NCI-H2029 treated with DMSO at 0.1 percent for 48 hours (cell line): ENCODE measurements at regions not wholly inside any gene's neighbourhood (a gene's known extent, or its start where the extent isn't known, plus 50 kb on each side); places are given as distances from the start of the nearest gene placed in this dataset.

Experiments
- DNase-seq: peaks from one replicate; lab custom pipeline; 2025; lab: John Stamatoyannopoulos, UW

DNA sequence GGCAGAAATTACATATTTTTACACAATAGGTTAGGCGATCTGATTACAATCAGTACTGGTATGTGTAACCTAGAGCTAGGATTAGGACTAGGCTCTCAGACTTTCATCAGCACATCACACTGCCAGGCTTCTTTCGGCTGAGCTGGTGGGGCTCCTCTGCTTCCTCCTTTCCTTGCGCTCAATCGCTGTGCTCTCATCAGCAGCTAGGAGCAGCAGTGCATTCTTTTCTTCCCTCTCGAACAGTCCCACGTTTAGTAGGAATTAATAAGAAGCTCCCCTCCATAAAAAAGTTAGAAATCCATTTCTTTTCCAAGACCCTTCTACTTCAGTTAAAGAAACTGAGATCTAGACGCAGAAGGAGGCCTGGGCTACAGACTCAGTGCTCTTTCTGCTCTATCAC, 350.4 kb downstream of the SPRY1 start:
- no peak for DNase-seq

DNA sequence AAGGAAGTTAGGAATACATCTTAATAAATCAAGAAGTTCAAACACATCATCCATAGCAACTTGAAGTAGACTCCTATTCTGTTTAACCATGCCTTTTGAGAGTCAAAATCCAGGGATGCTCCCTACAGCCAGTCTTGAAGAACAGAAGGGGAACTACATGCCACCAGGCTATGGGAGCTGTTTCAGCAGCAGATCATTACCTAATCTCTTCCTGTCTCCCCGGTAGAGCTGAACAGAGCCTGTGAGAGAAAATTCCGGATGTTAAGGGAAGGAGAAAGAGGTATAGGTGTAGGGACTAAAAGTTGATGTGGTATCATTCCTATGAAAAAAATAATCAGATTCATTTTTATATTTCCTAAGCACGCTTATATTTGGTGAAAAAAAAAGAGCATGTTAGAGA, 352.2 kb downstream of the SPRY1 start:
- DNase-seq, result no peak

DNA sequence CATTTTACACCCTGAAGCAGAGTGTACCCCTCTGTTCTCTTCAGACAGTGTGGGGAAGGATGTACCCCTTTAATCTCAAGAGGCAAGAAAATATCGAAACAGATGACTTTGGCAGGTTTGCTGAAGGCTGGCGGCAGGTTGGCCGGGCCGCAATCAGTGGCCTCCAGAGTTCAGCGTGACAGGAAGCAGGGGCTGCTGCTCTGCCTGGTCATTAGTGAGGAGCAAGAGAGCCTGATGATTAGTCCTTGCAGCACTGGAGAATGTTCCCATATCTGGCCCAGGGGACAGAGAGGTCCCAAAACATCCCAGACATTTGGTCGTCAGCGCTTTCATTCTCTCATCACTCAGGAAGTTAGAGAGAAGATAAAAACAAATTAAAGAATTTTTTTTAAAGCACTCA, 352.8 kb downstream of the SPRY1 start:
- DNase-seq, result no peak

DNA sequence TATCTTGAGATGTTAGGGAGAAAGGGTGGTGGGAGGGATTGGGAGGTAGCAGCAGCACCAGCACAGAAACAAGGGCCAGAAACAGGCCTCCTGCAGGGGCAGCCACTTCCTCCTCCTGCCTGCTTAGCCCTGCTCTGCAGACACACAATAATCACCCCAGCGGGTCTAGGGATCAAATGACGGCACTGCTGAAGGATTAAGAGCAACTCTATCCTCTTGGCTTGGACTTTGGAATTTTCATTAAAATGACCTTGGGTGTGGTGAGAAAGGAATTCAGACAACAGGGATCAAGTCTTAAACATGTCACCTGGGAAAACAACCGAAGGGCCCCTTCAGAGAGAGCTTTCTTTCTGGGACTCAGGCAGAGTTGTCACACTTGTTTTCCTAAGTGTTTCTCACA, 353.4 kb downstream of the SPRY1 start:
- DNase-seq, result no peak

DNA sequence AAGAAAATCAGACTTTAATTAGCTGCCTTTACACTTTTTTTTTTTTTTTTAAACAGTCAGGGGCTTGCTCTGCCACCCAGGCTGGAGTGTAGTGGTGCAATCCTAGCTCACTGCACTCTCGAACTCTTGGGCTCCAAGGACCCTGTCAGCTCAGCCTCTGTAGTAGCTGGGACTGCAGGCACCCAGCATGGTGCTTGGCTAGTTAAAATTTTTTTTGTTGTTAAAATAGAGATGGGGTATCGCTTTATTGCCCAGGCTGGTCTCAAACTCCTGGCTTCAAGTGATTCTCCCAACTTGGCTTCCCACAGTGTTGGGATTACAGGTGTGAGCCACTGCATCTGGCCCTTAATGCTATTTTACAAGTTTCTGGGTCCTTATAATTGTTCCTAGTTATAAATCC, 359.1 kb downstream of the SPRY1 start:
- DNase-seq, result no peak

DNA sequence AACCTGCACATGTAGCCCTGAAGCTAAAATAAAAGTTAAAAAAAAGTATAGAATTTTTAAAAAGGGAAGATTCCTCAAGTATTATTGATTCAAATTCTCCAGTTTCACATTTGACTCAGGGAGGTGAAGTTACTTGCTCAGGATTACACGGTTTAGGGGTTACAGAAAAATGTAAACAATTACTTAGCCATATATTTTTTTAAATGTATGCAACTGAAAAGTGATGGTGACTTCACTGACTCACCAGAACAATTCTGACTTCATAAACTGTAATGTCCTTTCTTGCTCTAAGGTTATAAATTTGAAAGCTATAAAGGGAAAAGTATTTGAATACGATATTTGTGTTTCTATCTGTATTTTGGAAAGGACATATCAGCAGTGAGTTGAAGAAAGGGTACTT, 371.2 kb downstream of the SPRY1 start:
- DNase-seq, result no peak

DNA sequence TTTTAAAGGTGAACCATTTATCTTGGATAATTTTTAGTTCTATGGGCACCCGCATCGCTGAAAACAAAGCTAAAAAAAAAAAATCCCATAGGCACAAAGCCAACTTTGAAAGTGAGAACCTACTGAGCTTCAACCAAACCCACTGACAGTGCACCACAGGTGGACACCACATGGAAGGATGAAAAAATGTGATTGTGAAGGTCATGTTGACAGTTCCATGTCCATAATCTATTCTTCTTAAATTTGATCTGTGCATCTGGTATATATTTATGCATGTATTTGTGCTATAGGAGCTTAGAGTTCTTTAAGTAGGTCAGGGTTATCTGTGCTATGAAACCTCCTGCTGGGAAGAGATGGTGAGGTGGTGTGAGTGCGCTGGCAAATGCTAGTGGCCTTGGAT, 374.3 kb downstream of the SPRY1 start:
- DNase-seq, result no peak

DNA sequence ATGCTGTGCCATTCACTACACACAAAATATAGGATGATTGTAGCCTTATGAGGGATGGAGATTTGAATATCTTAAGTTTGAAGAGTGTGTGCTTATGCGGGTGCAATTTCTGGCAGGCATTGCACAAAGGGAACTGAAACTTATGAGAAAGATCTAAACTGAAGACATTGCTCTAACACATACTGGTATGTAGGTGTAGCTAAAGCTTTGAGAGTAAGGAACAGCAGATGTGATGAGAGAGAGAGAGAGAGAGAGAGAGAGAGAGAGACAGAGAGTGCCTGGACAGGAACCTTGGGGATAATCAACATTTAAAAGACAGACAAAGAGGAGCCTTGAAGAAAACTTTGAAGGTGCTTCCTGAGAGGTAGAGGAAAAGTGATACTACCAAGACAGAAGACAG, 379.7 kb downstream of the SPRY1 start:
- DNase-seq, result no peak

DNA sequence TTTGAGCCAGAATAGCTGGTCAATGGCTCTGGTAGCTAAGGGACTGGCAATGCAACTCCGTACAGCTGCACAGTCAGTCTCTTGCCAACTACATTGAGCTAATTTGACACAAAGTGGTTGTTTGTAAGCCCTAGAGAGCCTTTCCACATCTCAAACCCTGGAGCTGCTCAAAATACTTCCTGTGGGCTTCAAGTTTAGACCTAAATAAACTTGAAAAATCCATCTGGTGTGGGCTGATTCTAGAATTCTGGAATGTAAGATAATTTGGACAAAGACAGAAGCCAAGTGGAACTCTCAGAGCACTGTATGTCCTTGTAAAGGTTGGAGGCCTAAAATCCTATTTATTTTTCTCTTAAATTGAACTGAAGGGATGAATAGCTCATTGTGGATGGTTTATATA, 380.8 kb downstream of the SPRY1 start:
- no peak for DNase-seq

DNA sequence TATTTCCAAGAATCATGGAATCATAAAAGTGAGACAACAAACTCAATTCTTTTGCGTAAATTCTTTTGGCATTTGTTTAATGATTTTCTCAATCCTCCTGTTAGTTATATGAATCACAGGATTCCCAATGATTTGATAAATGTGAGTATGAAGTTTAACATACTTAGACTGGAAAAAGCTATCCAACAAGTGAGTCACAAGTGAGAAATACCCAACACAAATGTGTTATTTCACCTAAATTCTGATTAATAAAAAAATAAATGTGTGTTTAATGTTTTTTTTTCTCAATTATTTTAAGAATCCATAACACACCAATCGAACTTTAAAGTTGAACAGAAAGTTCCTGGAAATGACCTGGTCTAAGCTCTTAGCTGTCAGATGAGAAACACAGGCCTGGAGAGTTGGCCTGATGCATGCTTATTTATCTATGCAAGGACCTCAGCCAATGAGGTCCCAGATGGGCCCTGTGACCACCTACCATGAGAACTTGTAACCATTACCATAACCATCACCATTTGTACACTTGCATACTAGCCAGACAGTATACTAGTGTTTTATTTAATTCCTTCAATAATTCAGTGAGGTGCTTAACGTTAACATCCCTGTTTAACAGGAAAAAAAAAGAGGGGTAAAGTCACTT, 386.7 kb downstream of the SPRY1 start:
- DNase-seq, result no peak

DNA sequence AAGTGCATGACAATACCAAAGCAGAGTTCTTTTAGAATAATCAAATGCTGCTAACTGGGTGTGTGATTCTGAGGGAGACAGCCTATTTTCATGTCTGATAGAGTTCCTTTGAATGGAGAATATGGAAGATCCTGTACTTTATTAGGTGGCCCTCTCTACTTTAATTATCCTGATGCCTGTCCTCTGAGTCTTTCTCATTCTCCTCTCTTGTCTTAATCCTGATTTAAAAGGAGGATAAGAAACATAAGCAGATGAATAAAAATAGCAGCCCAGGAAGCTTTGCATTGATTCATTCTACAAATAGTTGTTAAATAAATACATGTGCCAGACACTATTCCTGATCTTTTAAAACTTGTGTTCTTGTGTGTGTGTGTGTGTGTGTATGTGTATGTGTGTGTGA, 387.3 kb downstream of the SPRY1 start:
- DNase-seq, result no peak

DNA sequence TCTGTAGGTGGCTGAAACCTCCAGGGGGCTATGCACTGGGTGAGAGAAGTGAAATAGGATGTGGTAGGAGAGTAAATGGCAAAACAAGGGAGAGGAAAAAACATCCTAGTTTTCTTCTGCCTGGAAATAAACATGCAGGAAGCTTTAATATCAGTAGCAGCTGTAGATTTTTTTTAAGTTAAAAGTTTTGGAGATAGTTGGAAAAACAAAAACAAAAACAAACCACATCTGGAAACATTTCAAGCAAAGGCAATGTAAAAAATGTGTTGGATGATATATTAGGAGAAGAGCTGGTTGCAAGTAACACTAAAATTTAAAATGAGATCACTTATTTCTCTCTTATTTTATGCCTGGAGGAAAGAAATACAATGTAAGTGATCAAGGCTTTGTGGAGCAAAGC, 388.0 kb downstream of the SPRY1 start:
- no peak for DNase-seq

DNA sequence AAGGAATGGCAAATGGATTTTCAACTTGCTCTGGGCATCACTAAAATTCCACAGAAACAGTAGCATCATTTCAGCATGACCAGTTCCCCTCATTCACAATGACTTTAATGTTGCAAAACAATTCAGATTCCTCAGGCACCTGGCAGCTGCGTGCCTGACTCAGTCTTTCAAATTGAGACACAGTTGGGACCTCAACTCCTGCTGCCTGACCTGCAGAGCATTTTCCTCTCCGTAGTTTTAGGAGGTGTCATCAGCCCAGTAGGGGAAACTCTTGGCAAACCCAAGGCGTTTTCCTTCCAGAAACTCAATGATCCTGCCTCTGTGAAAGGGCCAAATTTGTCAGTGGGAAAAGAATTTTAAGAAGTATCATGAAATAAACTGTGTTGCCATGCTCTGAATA, 388.9 kb downstream of the SPRY1 start:
- DNase-seq, result no peak

DNA sequence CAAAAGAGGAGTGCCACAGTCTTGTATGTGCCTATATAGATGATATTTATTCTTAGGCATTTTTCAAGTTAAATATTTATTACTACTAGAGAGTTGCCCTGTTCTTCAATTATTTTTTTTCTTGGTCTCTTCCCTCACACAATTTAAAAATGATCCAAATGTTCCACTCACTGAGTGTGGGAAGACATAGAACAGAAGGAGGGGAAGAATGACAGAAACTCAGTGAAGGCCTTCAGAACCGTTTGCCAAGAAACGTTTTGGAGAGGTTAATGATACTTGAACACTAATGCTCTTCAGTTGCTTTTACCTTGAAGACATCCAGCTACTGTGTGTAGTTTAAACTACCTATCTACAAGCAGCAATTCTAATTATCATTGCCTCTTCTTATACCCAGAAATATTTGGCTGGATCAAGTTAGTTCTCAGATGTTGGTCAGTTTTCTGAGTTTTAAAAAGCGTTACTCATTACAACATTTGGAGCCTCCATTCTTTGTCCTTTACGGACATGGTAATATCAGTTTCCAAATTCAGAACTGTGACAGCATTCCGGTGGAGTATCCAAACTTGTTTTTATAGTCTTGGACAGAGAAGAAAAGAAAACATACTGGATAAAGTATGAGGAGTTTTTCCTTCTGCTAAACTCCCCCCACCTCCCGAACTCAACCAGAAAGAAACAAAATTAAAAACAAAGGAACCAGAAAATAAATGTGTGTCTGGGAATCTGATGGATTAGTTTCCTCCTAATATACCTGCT, 389.7 kb downstream of the SPRY1 start:
- DNase-seq, result no peak

DNA sequence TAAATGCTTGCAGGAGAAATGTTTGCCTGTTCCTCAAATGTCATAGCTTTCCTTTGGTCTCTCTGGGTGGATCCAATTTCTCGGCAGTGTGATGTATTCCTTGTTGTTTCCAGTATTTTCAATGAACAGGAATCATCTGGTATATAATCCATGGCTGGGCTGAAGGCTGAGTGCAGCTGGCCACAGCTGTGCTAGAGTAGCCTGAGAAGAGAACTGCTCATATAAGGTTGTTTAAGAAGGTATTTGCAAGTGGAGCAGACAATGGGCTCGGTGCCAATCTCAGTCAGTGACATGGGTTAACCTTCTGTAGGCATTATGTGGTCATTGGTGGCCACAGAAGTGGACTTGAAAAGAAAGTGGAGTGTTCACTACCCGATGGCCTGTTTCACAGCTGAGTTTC, 390.3 kb downstream of the SPRY1 start:
- DNase-seq, result no peak

DNA sequence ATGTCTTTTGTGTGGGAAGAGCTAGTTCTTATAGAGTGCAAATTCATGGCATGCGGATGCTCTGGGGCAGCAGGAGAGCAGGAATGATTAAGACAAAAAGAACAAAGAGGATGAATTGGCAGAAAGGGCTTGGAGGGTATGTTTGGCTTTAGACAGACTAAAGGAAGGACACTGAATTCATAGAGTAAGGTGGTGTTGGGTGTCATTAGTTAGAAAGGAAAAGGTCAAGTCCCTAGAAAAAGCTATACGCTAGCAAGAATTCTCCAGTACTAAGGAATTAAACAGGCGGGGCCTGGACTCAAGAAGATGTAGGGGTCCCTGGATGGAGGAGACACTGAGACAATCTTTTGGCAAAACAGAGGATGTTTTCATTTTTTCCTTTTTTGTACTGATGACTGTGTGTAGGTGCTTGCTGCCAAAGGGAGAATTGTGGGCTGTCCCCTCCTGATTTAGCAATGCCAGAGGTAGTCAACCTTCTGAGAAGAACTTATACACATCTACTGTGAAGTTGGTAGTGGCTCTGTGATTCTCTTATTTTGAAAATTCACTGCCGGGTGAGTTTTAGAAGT, 391.0 kb downstream of the SPRY1 start:
- DNase-seq, result no peak

DNA sequence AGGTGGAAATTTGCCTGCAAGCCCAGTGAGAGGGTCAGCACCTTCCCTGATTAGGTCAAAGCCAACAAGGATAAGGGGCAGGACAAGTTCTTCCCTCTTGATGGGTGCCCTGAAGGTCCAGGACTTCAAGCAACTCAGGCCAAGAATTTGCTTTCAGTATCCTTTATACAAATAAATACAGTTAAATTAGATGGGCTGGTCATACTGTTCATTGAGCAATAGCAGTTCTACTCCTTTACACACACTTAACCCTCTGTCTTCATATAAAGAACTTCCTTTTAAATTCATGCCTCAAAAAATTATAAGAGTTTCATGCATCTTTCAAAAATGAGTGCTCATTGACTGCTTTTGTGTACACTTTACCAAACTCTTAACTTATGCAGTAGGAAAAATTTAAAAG, 392.0 kb downstream of the SPRY1 start:
- no peak for DNase-seq

DNA sequence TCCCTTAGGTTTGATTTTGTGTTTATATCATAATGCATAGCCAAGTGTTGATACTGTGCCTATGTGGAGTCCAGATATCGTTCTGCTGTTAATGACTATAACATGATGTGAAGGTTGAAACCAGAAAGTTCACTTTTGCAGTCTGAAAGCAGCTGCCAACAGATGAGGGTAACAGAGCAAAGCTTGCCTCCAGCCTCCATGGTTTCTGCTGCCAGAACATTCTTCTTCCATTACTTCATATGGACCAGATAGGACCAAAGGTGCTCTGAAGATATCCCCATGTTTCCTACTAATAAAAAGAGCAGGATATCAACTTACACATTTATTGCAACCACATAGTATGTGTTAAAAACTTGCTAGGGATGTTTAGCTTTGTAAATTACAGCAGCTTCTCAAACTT, 394.1 kb downstream of the SPRY1 start:
- no peak for DNase-seq

DNA sequence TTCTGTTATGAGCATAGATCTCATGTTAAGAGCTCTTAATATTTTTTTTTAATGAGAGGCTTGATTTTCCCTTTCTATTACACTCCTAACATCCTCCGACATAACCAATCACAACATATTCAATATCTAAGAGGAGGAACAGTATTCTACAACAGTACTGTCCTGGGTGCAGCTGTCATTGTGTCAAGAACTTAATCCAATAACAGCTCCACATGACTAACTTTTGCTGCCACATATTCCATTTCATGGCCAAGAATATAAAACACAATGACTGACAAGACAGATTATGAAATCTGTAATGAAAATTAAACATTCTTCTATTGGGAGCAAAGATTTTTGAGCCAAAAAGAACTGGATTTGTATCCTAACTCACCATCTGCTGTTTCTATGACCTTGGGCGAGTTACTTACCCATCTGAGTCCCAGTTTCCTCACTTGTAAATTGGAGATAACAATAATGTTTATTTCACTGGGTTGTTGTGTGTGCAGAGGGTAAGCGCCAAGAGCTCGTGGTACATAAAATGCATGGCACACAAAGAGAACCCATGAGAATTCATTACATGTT, 405.6 kb downstream of the SPRY1 start:
- no peak for DNase-seq

DNA sequence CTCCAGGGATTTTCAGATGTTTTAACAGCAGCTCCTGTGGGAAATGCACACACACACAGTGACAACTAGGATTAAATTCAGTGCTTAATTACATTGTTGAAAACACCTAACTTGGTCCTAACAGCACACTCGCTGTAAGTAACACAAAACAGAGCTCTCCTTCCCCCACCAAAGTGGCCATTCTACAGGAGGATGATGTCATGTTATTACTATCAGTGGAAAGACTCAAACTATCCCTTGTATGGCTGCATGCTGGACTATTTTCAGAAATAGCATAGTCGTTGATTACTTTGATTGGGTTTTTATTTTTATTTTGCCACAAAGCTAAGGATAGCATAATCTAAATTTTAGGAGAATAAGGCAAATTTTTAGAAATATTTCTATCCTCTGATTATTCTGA, 406.3 kb downstream of the SPRY1 start:
- no peak for DNase-seq

DNA sequence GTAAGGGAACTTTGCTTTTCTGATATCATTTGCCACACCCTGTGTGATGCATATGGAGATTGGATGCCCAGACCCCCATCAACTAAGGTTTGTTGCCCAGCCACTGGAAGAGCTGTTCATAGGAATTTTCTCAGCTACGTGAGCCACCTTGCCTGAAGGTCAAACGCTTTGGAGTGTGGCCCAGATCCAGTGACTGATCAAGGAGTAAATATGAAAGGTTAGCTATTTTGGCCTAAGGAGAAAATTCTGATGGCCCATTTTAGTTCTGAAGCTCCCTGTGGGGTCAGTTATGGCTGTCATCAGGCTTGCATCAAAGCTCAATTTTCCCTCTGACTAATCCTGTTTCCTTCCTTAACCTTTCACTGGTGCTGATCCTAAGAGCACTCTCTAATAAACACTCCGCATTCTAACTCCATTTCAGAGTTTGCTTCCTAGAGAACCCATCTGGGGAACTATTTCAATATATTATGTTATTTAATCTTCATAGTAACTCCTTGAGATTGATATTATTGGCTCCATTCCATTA, 407.7 kb downstream of the SPRY1 start:
- no peak for DNase-seq

DNA sequence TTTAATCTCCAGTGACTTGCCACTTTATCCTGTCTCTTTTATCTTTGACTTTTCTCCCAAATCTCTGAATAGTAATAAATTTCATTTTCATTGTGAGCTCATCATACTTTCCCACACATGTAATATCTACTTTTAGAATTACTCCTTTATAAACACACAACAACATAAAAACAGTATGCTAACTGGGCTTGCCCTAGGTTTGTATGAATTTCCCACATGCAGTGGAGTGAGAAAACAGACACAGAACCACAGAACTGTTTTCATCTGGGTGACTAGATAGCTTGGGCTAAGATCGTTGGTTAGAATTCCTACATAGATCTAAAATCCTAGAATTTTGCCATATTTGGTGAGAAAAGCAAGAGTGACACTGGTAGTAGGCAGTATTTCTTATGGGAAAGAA, 409.5 kb downstream of the SPRY1 start:
- DNase-seq, result no peak

DNA sequence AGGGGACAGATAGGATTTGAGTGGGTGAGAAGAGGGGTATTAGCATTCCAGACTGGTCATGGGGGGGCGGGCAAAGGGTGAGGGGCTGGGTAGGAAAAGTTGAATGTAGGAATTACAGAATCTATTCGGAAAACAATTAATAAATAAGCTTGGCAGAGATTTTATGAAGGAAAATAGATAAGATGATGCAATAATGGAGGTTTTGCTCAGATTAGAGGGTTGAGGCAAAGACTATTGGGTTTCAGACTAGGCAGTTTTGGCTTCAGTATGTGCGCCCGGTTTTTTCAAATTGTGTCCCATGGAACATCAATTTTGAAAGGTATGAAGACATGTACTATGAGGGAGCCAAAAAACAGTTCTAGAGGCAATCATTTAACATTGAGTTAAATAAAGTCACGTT, 410.6 kb downstream of the SPRY1 start:
- no peak for DNase-seq
